ENCODE measurements at regions not wholly inside any gene's neighbourhood (a gene's known extent, or its start where the extent isn't known, plus 50 kb on each side); places are given as distances from the start of the nearest gene placed in this dataset.
"Not testable (repeated sequence)": the region's sequence is repeated elsewhere in the genome, so short reads cannot be mapped to it uniquely, and the experiment has no call there.

- no peak for DNase-seq
Measured at GRCh38 chr6:3900744-3901336, 51.7 kb downstream of the FAM50B start.

DNA sequence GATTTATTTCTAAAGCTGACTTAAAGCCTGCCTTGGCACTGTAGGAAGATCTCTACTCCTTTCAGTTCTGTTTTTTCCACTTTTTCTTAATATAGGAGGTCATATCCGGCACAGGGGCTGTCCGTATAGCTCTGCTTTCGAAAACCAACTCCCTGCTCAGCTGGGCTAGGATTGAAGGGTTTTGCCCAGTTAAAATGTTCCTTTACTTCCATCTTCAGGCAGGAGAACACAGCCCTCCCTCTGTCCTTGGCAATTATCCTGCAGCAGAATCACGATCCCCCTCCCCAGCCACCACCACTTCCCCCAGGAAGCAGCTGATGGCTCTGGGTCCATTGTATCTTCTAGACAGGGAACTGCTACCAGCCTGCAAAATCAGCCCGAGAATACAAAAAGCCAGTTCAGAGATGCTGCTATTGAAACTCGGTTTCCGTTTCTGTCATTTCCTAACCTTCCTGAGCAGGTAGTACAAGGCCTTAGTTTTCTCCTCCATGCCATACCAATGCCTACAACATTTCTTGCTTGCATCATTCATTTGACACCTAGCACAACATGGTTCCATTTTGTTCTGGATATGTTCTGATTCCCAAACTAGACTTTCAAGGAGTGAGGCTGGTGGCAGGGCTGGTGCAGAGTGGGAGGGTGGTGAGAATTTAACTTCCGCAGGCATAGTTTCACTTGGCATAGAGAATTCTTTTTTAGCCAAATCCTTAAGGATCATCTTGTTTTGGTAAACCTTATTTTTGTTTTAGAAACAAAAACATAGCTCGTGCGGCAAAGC lies 53.9 kb downstream of the FAM50B start:
- no peak for DNase-seq

DNA sequence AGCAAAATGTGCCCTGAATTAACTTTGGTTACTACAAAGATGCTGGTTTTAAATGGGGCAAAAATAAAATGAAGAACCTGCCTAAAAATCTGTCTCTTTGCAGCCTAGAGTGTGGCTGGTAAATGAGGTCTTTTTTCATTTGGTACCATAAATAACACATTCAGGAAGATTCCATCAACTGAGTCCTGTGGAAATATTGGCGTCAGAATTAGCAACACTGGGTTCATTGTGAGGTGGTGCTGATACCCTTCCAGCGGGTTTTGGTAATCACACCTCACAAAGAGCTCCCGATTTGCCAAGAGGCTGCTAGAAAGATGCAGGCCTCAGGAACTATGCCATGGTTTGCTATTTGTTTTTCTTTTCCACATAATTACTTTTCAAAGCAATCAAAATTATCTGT lies 55.3 kb downstream of the FAM50B start:
- no peak for DNase-seq

- no peak for DNase-seq
Measured at GRCh38 chr6:3905945-3906845, 57.0 kb downstream of the FAM50B start.

DNA sequence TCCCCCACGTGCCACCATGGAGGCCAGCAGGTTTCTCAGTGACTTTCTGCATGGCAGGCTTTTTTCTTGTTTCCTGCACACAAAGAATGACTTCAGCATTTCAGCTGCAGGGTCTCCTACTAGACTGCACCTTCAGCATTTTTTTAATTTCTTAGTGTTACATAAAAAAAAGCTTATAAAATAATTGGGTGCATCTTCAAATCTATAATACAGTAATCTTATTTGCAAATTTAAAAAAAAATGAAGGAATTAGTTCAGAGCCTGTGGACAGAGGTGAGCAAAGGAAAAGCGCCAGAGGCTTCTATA lies 57.6 kb downstream of the FAM50B start:
- DNase-seq, result no peak

- no peak for DNase-seq
Measured at GRCh38 chr6:3908223-3908622, 59.0 kb downstream of the FAM50B start.

DNA sequence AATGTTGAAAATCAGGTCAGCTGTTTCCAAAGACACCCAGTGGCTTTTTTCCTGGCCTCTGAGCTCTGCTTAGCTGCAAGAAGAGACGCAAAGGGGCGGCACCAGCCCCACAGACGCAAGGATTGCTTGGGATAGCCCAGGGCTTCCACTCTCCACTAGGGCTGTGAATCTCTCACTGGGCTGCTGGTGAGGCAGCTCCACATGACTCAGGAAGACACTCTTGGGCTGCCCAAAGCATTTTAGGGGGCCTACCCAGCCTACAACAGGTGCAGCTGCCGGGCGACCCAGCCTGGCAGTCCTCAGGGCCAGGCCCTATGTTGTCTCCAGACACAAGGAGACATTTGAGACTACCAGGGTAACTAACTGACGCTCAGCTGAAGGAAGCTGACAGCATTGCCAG lies 59.8 kb downstream of the FAM50B start:
- DNase-seq, result no peak

- DNase-seq, result no peak
Measured at GRCh38 chr6:3910106-3910663, 61.0 kb downstream of the FAM50B start.

DNA sequence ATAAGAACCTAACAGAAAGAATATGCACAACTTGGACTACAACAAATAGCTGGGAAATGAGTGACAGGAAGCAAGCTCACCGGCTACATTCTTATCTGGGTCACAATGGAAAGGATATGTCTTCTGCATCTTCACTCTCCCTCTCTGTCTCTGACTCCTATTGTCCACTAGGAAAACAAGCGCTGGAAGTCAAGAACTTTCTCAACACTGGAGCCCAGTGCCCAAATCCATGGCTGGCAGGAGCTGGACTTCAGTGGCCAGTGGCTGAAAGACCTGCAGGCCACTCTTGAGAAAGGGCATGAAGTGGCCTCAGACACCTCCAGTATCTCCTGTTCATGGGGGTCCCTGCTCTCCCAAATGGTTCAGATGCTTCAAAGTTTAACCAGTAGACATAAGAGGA lies 62.0 kb downstream of the FAM50B start:
- DNase-seq, result no peak

DNA sequence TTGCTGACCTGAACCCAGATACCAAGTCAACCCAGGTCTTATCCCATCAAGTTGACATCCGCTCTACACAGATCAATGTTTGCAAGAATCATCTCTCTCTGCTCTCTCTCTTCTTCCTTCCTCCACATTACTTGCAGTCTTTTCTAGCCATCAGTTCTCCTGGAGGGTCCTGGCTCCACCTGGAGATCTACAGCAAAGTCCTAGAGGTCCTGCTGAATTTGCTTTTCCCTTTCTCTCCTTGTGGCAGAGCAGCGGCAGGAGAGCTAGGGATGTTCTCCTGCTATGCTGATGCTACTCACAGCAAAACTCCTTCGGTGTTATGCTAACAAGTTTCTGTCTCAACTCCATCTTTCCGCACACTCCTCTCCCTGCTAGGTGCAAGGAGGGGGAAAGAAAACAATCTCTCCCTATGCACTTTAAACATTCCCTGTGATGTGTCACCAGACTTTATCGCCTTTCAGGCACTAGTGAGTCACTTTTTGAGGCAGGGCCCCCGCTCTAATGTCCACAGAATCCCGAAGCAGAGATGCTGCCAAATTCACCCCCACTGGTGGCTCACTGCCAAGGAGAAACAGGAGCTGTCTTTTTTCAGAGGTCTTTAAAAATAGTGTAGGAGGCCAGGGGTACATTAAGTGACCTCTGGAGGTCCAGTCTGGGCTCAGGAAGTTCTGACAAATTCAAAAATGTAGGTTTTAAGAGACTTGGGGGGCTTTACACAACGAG lies 62.6 kb downstream of the FAM50B start:
- no peak for DNase-seq

DNA sequence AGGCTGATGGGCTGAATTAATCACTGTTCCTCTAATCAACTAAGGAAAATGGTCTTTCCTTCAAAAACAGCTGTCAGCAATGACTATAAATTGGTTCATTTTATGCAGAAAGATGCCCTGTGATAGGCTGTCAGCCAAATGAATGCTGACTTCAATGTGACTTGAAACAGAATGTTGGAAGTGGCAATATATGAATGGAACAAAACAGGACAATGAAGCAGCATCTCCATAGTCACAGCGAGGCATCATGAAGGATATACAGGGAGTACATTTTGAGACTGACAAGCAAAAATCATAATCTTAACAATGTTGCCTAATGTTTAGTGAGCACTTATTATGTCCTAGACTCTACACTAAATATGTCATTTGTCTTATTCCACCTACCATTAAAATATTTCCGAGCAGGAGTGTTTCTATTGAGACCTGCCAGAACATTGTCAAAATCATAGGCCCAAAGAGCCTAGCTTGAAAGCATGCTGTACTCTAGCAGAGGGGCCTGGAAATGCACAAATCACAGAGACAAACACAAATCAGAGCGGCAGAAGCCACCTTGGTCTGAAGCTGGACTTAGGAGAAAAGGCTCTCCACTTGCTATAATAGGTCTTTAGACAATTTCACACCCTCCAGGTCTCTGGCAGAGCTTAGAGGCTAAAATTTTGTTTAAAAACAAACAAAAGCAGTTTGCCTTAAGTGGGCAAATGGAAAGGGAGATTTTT lies 63.3 kb downstream of the FAM50B start:
- no peak for DNase-seq

DNA sequence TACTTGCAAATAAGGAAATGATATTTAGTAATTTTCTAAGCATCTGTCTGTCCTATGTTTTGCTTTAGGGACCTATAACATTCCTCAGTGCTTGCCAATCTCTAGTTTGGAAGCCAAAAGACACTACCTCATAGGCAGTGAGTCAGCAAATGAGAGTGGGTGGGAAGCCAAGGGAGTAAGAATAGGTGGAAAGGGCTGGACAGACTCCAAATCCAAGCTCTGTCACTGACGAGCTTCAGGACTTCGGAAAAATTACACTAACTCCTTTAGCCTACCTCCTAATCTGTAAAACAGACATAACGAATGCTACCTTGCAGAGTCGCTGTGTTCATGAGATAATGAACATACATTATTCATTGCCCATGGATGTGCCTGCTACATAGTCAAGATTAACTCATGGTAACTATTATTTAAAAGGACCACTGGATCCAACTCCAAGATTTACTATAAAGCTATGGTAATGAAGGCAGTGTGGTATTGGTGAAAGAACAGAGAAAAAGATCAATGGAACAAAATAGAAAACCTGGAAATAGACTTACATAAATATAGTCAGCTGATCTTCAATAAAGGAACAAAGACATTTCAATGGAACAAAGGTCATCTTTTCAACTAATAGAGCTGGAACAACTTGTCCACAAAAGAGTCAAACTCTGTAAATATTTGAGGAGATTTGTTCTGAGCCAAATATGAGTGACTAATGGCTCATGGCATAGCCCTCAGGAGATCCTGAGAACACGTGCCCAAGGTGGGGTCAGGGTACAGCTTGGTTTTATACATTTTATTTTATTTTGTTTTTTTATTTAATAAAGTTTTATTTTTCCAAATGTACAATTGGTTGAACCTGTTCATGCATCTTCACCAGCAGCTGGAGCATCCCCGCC lies 64.1 kb downstream of the FAM50B start:
- no peak for DNase-seq

- no peak for DNase-seq
Measured at GRCh38 chr6:3913958-3914337, 64.8 kb downstream of the FAM50B start.

DNA sequence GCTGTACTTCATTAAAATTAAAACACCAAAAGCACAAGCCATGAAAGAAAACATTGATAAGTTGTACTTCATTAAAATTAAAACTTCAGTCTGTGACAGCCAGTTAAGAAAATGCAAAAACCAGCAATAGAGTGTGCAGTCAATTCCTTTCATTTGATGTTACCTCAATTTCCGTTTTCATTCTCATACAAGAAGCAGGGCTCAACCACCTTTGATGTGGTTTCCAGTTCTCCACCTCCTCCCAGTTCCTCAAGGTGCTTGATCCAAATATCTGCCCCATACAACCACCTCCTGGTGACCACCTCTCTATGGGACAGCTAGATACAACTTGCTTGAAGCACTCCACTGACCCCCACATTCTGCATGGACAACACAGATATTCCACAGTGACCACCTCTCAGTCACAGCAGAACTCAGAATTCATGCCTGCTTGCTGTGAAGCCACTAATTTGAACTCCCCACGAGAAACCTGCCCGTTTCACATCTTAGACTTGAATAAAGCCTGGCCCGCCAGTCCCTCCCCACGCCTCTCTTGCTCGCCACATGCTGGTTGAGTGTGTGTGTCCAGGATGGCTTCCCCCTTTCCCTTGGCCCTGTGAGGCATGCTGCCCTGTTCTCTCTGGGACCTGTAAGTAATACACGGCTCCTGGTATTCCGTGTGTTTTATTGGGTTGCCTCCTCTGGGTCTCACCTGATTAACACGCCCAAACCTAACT lies 66.1 kb downstream of the FAM50B start:
- DNase-seq, result peak; percentile 5

- DNase-seq, result no peak
Measured at GRCh38 chr6:3916211-3916610, 67.0 kb downstream of the FAM50B start.

- DNase-seq, result not testable (repeated sequence)
Measured at GRCh38 chr6:3916749-3917148, 67.6 kb downstream of the FAM50B start.

DNA sequence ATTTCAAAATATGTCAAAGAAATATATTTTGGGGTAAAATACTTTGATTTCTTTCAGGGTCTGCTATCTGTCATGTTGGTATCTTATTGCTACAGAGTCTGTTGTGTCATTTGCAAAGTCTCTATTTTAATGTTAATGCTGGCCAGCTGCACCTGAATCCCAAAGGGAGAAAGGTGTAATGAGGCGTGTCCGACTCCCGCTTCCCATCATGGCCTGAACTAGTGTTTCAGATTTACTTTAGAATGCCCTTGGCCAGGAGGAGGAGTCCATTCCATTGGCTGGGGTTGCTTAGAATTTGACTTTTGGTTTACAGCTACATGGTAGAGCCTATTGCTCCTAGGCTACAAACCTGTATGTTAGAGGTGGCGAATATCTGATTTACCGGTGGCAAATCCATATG lies 69.3 kb downstream of the FAM50B start:
- DNase-seq, result no peak

- DNase-seq, result no peak
Measured at GRCh38 chr6:3919130-3919628, 70.0 kb downstream of the FAM50B start.

- no peak for DNase-seq
Measured at GRCh38 chr6:3919849-3920248, 70.7 kb downstream of the FAM50B start.

DNA sequence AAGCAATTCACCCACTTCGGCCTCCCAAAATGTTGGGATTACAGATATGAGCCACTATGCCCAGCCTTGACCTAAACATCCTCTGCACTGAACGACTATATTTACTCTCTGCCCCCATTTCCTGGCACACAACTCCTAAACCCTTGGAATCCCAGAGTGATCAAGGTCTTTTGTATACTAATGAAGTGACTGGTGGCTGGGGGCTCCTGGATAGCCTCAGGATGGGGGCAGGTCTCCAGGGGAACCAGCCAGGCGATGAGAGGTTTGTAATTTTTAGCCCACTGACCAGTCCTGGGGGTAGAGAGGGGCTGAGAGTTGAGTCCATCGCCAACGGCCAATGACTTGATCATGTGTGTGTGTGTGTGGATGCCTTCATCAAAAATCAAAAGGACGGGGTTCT lies 71.1 kb downstream of the FAM50B start:
- DNase-seq, result no peak

All from stimulated activated CD4-positive, alpha-beta T cell treated with anti-CD3 and anti-CD28 coated beads, Interleukin-1b, Interleukin-23, amount 100 ng/mL, for 48 hours (primary cell).